GM12878 (cell line): ENCODE measurements at regions not wholly inside any gene's neighbourhood (a gene's known extent, or its start where the extent isn't known, plus 50 kb on each side); places are given as distances from the start of the nearest gene placed in this dataset.

Source experiments
- BHLHE40 ChIP-seq, 2 experiments: fragments of 450-650 bp in 1 of 2; IDR thresholded peaks; 2 replicates each; pipeline ENCODE4 v1.6.1; 2011 to 2017; ENCODE audit warnings: low read depth in 2 of 2, borderline replicate concordance in 1 of 2, improper control_type of control experiment in 1 of 2, low read length in 1 of 2, mild to moderate bottlenecking in 1 of 2
- CEBPB ChIP-seq, 2 experiments: fragments of 150-350 bp in 1 of 2; IDR thresholded peaks; 2 replicates each; pipeline ENCODE4 v1.6.1; 2012 to 2014; ENCODE audit warnings: low read depth in 2 of 2, low read length in 2 of 2, borderline replicate concordance in 1 of 2, inconsistent platforms in 1 of 2
- CREM ChIP-seq: IDR thresholded peaks from 2 replicates; pipeline ENCODE4 v1.6.1; 2014; ENCODE audit warnings: antibody characterized with exemption, low read depth
- ELK1 ChIP-seq: IDR thresholded peaks from 2 replicates; pipeline ENCODE4 v1.6.1; 2012; ENCODE audit warnings: low read depth, low read length, improper control_type of control experiment
- HSF1 ChIP-seq: fragments of 150-350 bp; IDR thresholded peaks from 2 replicates; pipeline ENCODE4 v1.6.1; 2014; ENCODE audit warnings: mild to moderate bottlenecking, low read depth, low read length
- KDM1A ChIP-seq: fragments of 200-600 bp; sonication (generic); IDR thresholded peaks from 2 replicates; pipeline ENCODE4 v1.6.1; 2016; ENCODE audit warnings: borderline replicate concordance
- PML ChIP-seq: IDR thresholded peaks from 2 replicates; pipeline ENCODE4 v1.6.1; 2012; ENCODE audit warnings: low read length, inconsistent platforms
- USF2 ChIP-seq: IDR thresholded peaks from 2 replicates; pipeline ENCODE4 v1.6.1; 2011; ENCODE audit warnings: low read depth, low read length, improper control_type of control experiment, borderline replicate concordance
- TF ChIP-seq, protein P1 (sequence below): fragments of 150-350 bp; IDR thresholded peaks from 2 replicates; pipeline ENCODE4 v1.6.1; 2016; ENCODE audit warnings: low read depth, low read length
- TF ChIP-seq, protein P2 (sequence below): fragments of 450-650 bp; IDR thresholded peaks from 2 replicates; pipeline ENCODE4 v1.6.1; 2017; ENCODE audit warnings: mild to moderate bottlenecking, low read depth, inconsistent platforms; ENCODE audit not compliant: poor library complexity, severe bottlenecking

DNA sequence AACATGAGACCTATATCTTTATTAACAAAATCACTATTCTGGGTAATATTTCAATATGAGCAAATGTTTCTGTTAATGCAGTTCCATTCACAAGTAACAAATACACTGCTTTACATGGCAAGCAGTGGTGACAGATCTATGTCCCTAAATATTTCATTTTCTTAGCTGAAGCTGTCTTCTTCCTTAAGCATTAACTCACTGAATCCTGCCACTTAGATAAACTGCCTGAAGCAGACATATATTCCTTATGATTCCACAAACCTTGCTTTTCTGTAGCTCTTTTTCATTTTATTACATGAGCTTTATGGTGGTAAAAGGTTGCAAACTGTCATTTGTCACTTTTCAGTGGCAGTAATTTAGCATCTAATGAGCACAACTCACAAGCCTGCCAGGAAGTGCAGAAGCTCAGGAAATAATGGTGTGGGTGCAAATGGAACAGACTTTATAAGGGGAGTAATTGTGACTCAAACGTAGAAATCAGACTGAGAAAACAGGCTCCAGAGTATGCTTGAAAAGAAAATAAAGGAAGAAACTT lies 217.2 kb downstream of the XPNPEP1 start (continued):
- no peak for TF ChIP-seq USF2
- TF ChIP-seq PML = no peak
- no peak for TF ChIP-seq CEBPB (IDR thresholded peaks at IDR 0.05; ENCODE audit: borderline replicate concordance in 1 of 2, low read depth in 2 of 2, low read length in 2 of 2)
- TF ChIP-seq HSF1 = no peak
- no peak for TF ChIP-seq KDM1A
- TF ChIP-seq, protein P1, sequence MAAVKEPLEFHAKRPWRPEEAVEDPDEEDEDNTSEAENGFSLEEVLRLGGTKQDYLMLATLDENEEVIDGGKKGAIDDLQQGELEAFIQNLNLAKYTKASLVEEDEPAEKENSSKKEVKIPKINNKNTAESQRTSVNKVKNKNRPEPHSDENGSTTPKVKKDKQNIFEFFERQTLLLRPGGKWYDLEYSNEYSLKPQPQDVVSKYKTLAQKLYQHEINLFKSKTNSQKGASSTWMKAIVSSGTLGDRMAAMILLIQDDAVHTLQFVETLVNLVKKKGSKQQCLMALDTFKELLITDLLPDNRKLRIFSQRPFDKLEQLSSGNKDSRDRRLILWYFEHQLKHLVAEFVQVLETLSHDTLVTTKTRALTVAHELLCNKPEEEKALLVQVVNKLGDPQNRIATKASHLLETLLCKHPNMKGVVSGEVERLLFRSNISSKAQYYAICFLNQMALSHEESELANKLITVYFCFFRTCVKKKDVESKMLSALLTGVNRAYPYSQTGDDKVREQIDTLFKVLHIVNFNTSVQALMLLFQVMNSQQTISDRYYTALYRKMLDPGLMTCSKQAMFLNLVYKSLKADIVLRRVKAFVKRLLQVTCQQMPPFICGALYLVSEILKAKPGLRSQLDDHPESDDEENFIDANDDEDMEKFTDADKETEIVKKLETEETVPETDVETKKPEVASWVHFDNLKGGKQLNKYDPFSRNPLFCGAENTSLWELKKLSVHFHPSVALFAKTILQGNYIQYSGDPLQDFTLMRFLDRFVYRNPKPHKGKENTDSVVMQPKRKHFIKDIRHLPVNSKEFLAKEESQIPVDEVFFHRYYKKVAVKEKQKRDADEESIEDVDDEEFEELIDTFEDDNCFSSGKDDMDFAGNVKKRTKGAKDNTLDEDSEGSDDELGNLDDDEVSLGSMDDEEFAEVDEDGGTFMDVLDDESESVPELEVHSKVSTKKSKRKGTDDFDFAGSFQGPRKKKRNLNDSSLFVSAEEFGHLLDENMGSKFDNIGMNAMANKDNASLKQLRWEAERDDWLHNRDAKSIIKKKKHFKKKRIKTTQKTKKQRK = no peak
- no peak for TF ChIP-seq ELK1
- no peak for TF ChIP-seq BHLHE40 (IDR thresholded peaks at IDR 0.05; ENCODE audit: borderline replicate concordance in 1 of 2, low read depth in 2 of 2, low read length in 1 of 2)
- TF ChIP-seq, protein P2, sequence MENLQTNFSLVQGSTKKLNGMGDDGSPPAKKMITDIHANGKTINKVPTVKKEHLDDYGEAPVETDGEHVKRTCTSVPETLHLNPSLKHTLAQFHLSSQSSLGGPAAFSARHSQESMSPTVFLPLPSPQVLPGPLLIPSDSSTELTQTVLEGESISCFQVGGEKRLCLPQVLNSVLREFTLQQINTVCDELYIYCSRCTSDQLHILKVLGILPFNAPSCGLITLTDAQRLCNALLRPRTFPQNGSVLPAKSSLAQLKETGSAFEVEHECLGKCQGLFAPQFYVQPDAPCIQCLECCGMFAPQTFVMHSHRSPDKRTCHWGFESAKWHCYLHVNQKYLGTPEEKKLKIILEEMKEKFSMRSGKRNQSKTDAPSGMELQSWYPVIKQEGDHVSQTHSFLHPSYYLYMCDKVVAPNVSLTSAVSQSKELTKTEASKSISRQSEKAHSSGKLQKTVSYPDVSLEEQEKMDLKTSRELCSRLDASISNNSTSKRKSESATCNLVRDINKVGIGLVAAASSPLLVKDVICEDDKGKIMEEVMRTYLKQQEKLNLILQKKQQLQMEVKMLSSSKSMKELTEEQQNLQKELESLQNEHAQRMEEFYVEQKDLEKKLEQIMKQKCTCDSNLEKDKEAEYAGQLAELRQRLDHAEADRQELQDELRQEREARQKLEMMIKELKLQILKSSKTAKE = no peak
- no peak for TF ChIP-seq CREM
